MV-4-11 (cell line): ENCODE measurements at regions not wholly inside any gene's neighbourhood (a gene's known extent, or its start where the extent isn't known, plus 50 kb on each side); places are given as distances from the start of the nearest gene placed in this dataset.
"Not testable (repeated sequence)": the region's sequence is repeated elsewhere in the genome, so short reads cannot be mapped to it uniquely, and the experiment has no call there.

Source experiments
- DNase-seq: peaks from one replicate; lab custom pipeline; 2025; lab: John Stamatoyannopoulos, UW

GRCh38 chr1:206312274-206312665, 108.9 kb downstream of the SRGAP2 start:
- DNase-seq = not testable (repeated sequence)

- DNase-seq = not testable (repeated sequence)
These were observed 111.8 kb downstream of the SRGAP2 start for GRCh38 chr1:206314951-206315636.

- DNase-seq = not testable (repeated sequence)
These were observed 113.6 kb downstream of the SRGAP2 start for GRCh38 chr1:206316901-206317300.

- DNase-seq = not testable (repeated sequence)
These were observed 114.7 kb downstream of the SRGAP2 start for GRCh38 chr1:206317878-206318514.

GRCh38 chr1:206320227-206320626, 116.9 kb downstream of the SRGAP2 start:
- not testable (repeated sequence) for DNase-seq

- not testable (repeated sequence) for DNase-seq
These were observed 123.0 kb downstream of the SRGAP2 start for GRCh38 chr1:206326159-206326939.

GRCh38 chr1:206331597-206331996, 128.3 kb downstream of the SRGAP2 start:
- not testable (repeated sequence) for DNase-seq

- not testable (repeated sequence) for DNase-seq
These were observed 130.0 kb downstream of the SRGAP2 start for GRCh38 chr1:206333316-206333715.

GRCh38 chr1:206333897-206334296, 130.6 kb downstream of the SRGAP2 start:
- DNase-seq = not testable (repeated sequence)

GRCh38 chr1:206334481-206334880, 131.1 kb downstream of the SRGAP2 start:
- DNase-seq = not testable (repeated sequence)

GRCh38 chr1:206335162-206335561, 131.8 kb downstream of the SRGAP2 start:
- not testable (repeated sequence) for DNase-seq

- not testable (repeated sequence) for DNase-seq
These were observed 132.8 kb downstream of the SRGAP2 start for GRCh38 chr1:206335875-206336846.

GRCh38 chr1:206337024-206337423, 133.3 kb upstream of the IKBKE start:
- DNase-seq = not testable (repeated sequence)

GRCh38 chr1:206350493-206351275, 119.6 kb upstream of the IKBKE start:
- not testable (repeated sequence) for DNase-seq

- DNase-seq = not testable (repeated sequence)
These were observed 118.8 kb upstream of the IKBKE start for GRCh38 chr1:206351276-206352052.

- peak; percentile 3 for DNase-seq
These were observed 114.0 kb upstream of the IKBKE start for GRCh38 chr1:206356310-206356709.

- DNase-seq = peak; percentile 51
These were observed 112.3 kb upstream of the IKBKE start for GRCh38 chr1:206357962-206358361.

- not testable (repeated sequence) for DNase-seq
These were observed 111.5 kb upstream of the IKBKE start for GRCh38 chr1:206358771-206359170.

GRCh38 chr1:206359377-206359776, 110.9 kb upstream of the IKBKE start:
- not testable (repeated sequence) for DNase-seq
